HG03354 (cell line): ENCODE measurements at regions not wholly inside any gene's neighbourhood (a gene's known extent, or its start where the extent isn't known, plus 50 kb on each side); places are given as distances from the start of the nearest gene placed in this dataset.

Experiments used
- ATAC-seq: cut with Tn5 transposase; IDR thresholded peaks from one replicate; pipeline ENCODE4 v1.9.1; 2021; ENCODE audit warnings: mild to moderate bottlenecking; ENCODE audit not compliant: unreplicated experiment, poor library complexity, severe bottlenecking

DNA sequence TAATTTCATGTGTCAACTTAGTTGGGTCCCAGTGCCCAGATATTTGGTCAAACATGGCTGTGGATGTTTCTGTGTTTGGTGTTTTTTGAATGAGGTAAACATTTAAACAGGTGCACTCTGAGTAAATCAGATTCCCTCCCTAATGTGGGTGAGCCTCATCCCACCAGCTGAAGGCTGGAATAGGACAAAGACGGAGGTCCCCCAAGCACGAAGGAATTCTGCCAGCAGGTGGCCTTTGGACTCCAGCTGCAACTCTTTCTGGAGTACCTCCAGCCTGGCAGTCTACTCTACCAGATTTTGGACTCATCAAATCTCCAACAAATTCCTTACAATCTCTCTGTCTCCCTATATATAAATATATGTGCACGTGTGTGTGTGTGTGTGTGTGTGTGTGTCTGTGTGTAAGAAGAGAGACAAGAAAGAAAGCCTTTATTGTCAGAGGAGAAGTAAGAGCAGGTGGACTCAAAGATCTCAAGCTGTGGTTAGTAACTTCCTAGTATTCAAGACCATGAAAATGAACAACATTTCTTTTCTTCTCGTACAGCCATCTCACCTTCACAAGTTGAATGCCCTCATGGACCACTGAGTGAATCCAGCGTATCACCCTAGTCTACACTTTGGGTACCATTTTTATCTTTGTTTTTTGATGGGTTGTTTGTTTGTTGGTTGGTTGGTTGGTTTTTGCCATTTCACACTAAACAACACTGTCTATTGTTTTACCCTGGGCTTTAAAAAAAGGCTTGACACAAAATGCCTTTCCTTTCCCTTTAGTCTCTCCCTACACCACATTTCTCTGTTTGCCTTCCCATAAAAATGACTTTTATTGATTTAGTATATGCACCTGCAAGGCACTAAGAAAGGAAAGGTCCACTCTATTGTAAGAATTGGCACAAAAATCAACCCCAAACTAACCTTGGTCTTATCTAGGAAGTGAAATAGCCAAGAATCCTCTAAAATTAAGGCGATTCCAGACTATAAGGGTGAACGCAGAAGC lies 118.7 kb downstream of the TENT4A start:
- no peak for ATAC-seq

DNA sequence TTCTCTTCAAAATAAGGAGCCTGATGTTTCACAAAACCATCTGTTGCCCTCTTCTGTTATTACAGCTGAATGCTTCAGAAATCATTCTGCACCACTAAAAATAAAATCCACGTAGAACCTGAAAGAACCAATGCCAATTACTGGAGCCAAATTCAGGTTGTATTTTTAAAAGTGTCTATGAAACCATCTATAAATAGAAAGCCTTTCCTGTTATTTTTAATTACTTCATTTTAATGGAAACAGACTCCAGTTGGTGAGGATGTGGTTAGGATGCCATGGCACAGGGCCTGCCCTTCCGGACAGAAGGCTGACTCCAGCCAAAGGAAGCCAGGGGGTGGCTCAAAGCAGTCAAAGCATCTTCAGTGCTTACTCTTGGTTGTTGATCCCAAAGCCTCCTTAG lies 119.8 kb downstream of the TENT4A start:
- ATAC-seq: no peak

DNA sequence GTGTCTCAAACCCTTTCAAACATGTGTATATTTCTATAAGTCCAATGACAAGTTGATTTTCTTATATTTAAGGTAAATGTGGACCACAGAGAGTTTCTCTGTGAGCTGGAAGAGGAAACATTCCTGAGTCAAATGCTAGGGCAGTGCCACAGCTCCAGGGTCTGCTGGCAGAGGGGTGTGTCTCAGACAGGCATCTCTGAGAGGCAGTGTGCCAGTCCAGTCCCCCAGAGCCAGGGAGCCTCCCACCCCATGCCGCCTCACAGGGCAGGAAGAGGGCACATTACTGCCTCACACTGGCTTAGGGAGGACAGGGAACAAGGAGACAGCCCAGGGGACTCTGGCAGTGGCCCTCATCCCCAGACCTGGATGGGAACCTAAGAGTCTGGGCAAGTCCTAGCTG lies 120.2 kb downstream of the TENT4A start:
- ATAC-seq: no peak

- no peak for ATAC-seq
These were observed 123.9 kb downstream of the TENT4A start for GRCh38 chr5:6837095-6837494.

DNA sequence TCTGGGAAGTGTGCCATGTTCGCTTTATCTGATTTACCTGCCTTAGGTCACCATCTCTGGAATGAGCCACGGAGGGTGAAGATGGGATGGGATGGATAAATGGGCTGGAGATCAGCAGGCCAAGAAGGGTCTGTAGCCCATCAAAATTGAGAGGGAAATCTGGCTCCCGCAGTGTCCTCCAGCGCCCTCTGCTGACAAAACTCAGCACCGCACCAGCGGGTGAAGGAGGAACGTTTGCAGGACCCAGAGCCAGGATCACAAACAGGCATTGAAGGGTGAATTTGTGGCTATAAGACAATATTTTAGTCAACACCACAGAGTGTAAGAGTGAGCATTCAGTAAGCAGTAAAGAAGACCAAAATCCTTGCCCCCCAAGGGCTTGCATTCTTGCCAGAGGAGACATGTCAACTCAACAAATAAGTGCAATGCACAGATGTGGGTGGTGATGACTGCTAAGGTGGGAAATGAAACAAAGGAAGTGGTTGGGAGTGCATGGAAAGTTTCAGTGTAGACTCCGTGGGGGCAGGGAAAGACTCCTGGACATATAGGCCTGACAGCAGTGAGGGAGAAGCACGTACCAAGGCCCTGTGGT lies 124.4 kb downstream of the TENT4A start:
- ATAC-seq: peak; percentile 56

- no peak for ATAC-seq
These were observed 125.5 kb downstream of the TENT4A start for GRCh38 chr5:6838736-6839135.

GRCh38 chr5:6840136-6840793 lies 127.0 kb downstream of the TENT4A start:
- ATAC-seq: no peak

GRCh38 chr5:6843335-6843734 lies 130.1 kb downstream of the TENT4A start:
- ATAC-seq: no peak

DNA sequence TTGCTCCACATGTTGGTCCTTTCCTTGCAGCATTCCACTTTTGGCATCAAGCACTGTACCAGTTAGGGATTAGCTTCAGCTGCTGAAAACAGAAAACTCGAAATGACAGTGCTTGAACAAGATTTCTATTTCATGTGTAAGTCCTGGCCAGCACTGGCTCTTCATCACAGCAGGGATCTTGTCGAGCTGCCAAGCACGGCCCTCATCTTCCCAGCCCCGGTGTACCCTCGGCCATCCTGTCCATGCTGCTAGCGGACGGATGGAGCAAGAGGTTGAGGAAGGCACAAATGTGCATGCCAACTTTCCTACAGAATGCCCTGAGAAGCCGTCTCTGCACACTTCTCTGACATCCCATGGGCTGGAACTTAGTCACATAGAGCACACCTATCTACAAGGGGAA lies 130.6 kb downstream of the TENT4A start:
- no peak for ATAC-seq

DNA sequence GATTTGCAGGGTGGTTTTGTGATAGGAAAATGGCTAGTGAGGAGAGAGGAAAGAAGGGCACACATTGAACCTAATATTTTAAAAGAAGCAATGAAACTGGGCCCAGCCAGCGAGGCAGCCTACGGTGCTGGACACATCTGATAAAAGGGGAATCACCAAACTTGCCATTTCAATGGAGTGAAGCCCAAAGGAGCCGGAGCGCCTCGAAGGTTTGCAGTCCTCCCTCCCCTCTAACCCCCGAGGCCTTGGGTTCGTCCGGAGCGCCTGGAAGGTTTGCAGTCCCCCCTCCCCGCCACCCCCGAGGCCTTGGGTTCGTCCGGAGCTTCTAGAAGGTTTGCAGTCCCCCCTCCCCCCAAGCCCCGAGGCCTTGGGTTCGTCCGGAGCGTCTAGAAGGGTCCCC lies 132.6 kb downstream of the TENT4A start:
- no peak for ATAC-seq

GRCh38 chr5:6847870-6848269 lies 134.6 kb downstream of the TENT4A start:
- peak; percentile 60 for ATAC-seq

GRCh38 chr5:6849316-6850105 lies 136.3 kb downstream of the TENT4A start:
- no peak for ATAC-seq

GRCh38 chr5:6850106-6850432 lies 136.8 kb downstream of the TENT4A start:
- ATAC-seq: no peak

DNA sequence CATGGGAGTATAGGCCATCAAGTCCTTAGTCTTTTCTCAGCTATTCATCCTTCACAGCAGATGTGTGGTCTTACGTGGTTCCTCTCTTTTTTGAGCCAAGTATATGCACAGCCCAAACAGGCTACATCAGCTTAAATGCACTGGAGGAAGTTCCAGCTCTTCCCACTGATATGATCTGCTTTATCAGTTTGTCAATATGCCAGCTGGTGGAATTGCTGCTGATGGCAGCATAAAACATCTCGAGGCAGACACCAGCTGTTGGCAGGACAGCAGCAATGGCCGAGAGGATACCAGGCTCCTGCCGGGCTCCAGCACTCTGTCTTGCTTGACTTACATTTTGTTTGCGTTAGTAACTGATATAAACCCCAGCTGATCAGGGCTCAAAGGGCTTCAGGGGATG lies 143.4 kb downstream of the TENT4A start:
- no peak for ATAC-seq

- ATAC-seq: no peak
These were observed 145.2 kb downstream of the TENT4A start for GRCh38 chr5:6858419-6858818.

DNA sequence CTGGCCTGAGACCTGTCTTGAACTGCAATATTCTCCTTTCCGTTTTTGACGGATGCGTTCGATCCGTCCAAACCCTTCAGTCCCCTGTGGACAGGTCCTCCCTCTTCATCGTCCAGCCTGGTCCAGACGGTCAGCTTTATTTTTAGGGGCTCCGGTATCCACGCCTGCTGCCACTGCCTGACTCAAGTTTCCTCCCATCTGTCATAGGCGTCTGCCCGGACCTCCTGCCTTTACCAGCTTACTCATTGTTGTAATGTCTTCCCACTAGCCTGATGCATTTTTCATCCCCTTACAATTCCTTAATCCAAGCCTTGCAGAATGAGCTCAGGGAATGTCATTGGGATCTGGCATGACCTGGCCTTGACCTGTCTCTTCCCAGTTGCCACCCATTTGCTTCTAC lies 145.8 kb downstream of the TENT4A start:
- ATAC-seq: no peak

DNA sequence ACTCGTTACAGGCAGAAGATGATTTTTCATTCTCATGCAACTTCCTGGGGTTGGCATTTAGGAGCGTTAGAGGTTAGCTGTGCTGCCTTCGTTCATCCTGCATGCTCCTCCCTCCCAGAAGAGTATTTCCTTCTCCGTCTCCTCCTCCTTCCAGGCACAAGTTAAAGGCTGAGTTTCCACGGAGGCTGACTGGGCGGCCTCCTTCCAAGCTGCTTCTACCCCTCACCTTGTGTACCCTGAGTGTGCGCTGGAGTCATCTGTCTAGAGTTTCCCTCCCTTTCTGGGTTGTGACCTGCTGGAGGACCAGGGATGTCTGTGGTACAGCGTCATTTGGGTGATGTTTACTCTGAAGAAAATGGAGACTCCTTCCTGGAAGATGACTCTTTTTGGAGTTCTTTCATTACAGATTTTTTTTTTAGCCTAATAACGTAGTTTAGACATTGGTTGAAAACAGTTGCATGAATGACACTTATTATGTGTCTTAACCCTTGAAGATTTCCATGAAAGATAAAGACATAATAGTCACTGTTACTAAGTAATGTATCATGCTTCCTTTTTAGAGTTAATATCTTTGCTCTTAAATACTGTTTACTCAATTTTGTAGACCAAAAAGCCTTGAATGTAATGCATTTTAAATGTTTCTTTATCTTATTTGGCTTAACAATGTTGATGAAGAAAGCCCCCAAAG lies 146.9 kb downstream of the TENT4A start:
- no peak for ATAC-seq

DNA sequence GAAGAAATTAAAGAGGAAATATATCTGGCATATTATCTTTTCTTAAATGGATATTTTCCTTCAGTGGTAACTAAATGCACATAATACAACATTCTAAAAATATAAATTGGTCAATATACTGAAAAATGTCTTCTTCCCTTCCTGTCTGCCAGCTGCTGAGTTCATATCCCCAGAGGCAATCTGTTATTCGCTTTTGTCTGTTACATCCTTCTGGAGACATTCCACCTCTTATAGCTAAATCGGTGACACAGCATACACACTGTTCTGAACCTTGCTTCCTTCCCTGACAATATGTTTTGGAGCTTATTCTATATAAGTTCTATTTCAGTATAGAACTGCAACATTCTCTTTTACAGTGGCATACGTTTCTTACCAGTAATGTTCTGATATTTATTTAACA lies 147.8 kb downstream of the TENT4A start:
- ATAC-seq: no peak

DNA sequence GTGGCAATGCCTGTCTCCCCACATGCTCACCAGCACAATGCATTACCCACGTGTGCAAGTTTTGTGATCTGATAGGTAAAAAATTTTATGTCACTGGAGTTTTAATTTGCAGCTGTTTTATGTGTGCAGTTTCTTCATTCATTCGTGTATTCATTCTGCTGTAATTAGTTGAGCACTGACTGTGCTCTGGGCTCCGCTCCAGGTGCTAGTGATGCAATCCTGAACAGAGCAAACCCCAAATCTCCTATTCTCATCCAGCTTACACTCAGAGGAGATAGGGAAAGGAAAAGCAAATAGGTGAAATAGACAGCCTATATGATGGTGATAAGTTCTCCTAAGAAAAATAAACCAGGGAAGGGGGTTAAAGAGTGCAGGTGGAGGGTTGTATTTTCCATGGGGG lies 148.4 kb downstream of the TENT4A start:
- no peak for ATAC-seq

DNA sequence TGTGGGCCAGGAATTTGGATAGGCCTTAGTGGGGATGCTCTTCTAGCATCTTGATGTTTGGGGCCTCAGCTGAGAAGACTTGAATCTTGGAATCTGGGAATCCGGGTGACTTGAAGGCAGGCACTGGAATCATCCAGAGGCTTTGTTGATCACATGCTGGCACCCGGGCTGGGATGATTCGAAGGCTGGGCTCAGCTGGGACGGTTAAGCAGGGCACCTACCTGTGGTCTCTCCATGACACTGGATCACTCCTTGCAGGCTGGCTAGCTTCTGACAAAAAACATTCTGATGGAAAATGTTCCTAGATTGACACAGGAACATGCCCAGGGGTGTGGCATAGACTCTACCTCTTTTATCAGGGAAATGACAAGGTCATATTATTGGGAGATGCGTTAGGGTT lies 149.1 kb downstream of the TENT4A start:
- ATAC-seq: no peak
